ENCODE measurements at regions not wholly inside any gene's neighbourhood (a gene's known extent, or its start where the extent isn't known, plus 50 kb on each side); places are given as distances from the start of the nearest gene placed in this dataset.

DNA sequence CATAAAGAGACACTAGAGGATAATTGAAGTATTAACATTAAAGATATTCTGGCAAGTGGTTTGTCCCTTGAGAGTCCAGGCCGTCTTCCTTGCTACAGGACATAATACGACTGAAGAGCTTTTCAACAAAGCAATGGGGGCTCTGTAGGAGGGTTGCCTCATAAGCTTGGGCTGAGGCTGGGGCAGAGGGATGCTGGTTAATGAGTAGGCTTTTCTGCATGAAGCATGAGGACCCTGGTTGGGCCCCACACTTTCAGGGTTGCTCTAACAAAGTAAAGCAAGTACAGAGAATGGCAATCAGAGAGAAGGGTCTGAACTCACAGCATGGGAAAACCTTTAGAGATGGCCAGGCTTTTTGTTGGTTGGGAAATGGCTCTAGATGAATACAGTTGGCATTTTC, 281.3 kb downstream of the IDS start:
- TF ChIP-seq, protein P1, sequence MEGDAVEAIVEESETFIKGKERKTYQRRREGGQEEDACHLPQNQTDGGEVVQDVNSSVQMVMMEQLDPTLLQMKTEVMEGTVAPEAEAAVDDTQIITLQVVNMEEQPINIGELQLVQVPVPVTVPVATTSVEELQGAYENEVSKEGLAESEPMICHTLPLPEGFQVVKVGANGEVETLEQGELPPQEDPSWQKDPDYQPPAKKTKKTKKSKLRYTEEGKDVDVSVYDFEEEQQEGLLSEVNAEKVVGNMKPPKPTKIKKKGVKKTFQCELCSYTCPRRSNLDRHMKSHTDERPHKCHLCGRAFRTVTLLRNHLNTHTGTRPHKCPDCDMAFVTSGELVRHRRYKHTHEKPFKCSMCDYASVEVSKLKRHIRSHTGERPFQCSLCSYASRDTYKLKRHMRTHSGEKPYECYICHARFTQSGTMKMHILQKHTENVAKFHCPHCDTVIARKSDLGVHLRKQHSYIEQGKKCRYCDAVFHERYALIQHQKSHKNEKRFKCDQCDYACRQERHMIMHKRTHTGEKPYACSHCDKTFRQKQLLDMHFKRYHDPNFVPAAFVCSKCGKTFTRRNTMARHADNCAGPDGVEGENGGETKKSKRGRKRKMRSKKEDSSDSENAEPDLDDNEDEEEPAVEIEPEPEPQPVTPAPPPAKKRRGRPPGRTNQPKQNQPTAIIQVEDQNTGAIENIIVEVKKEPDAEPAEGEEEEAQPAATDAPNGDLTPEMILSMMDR (IDR thresholded peaks at IDR 0.05; ENCODE audit: borderline replicate concordance, control extremely low read depth, extremely low read depth, insufficient read depth, missing control alignments), result no peak
- DNase-seq (ENCODE audit: low spot score), result no peak
- in situ Hi-C loops (cut with MboI; ENCODE audit: low sequenced_read_pairs, unreplicated experiment), result no loop called here

- in situ Hi-C loops (cut with MboI; ENCODE audit: low sequenced_read_pairs, unreplicated experiment), result no loop called here
- DNase-seq (ENCODE audit: low spot score), result no peak
- TF ChIP-seq, protein P1 (IDR thresholded peaks at IDR 0.05; ENCODE audit: borderline replicate concordance, control extremely low read depth, extremely low read depth, insufficient read depth, missing control alignments), result no peak
These were observed 283.1 kb downstream of the IDS start for GRCh38 chrX:149222040-149222439.

DNA sequence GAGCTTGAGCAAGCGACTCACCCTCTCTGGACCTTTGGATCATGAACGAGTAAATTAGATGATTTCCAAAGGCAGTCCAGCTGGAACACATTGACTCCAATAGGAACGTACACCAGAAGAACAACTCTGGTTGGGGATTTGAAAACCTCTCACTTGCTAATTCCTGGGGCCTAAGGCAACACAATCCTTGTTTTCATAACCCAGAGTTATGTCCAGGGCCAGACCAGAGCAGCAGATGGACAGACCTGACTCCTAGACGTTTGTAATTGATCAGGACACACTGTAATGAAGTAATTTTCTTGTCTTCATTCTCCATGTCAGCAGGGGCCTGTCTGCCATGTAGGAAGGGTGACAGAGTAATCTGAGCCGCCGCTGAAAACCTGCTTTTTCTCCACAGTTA, 283.9 kb downstream of the IDS start:
- DNase-seq (ENCODE audit: low spot score), result no peak
- TF ChIP-seq, protein P1 (IDR thresholded peaks at IDR 0.05; ENCODE audit: borderline replicate concordance, control extremely low read depth, extremely low read depth, insufficient read depth, missing control alignments), result no peak
- in situ Hi-C loops (cut with MboI; ENCODE audit: low sequenced_read_pairs, unreplicated experiment), result no loop called here

DNA sequence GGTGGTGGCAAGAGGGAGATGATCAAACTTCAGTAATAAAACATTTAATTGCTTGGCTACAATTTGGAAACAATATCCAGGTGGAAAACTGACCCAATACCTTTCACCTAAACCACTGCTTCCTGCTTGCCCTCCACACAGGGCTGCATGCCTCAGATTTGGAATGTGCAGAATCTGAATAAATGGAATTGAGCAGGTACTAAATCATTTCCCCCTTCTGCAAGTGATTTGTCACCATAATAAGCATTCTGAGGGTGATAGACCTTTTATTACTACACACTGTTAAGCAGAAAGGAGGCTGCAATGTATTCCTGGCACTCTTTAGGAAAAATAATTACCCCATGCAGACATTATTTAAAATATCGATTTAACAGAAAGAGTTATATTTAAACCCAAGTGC, 291.8 kb downstream of the IDS start:
- no peak for DNase-seq (ENCODE audit: low spot score)
- in situ Hi-C loops (cut with MboI; ENCODE audit: low sequenced_read_pairs, unreplicated experiment), result no loop called here
- TF ChIP-seq, protein P1 (IDR thresholded peaks at IDR 0.05; ENCODE audit: borderline replicate concordance, control extremely low read depth, extremely low read depth, insufficient read depth, missing control alignments), result no peak

- TF ChIP-seq, protein P1 (IDR thresholded peaks at IDR 0.05; ENCODE audit: borderline replicate concordance, control extremely low read depth, extremely low read depth, insufficient read depth, missing control alignments), result no peak
- in situ Hi-C loops (cut with MboI; ENCODE audit: low sequenced_read_pairs, unreplicated experiment), result no loop called here
- no peak for DNase-seq (ENCODE audit: low spot score)
These were observed 296.8 kb downstream of the IDS start for GRCh38 chrX:149208307-149208706.

DNA sequence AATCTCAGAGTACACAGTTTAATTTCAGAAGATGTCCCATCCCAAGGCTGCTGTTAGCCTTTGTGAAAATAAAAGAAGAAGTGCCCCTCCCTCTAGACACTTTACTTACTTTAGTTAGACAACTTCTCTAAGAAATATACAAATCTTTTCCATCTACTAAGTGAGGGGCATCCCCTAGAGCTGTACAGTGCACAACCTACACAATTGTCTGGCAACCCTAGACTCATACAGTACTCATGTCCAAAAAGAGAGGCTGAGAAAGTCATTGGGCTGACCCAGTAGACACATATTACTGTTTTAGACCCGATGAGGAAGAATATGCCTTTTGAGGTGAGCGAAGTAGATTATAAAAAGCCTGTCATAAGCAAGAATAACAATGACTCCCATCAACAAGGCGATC, 297.6 kb downstream of the IDS start:
- in situ Hi-C loops (cut with MboI; ENCODE audit: low sequenced_read_pairs, unreplicated experiment), result no loop called here
- TF ChIP-seq, protein P1 (IDR thresholded peaks at IDR 0.05; ENCODE audit: borderline replicate concordance, control extremely low read depth, extremely low read depth, insufficient read depth, missing control alignments), result no peak

DNA sequence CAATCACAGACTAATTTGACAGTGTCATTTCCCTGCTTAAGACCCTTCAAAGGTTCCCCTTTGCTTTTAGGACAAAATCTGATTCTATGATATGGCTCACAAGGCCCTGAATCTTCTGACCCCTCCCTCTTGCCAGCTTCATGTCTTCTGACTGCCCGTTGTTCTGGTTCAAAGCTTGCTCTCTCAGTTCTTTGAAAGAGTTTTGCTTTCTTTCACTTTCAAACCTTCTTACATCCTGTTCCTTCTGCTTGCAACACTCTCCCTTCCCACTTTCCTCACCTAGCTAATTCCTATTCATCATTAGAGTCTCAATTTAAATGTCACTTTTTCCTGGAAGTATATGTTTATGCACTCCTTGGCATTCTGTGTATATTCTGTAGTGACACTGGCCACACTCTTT, 299.2 kb downstream of the IDS start:
- in situ Hi-C loops (cut with MboI; ENCODE audit: low sequenced_read_pairs, unreplicated experiment), result no loop called here
- DNase-seq (ENCODE audit: low spot score), result no peak
- TF ChIP-seq, protein P1 (IDR thresholded peaks at IDR 0.05; ENCODE audit: borderline replicate concordance, control extremely low read depth, extremely low read depth, insufficient read depth, missing control alignments), result no peak

More for the DNA sequence above, 297.6 kb downstream of the IDS start:
- no peak for DNase-seq (ENCODE audit: low spot score)
